ENCODE measurements at regions not wholly inside any gene's neighbourhood (a gene's known extent, or its start where the extent isn't known, plus 50 kb on each side); places are given as distances from the start of the nearest gene placed in this dataset.

DNA sequence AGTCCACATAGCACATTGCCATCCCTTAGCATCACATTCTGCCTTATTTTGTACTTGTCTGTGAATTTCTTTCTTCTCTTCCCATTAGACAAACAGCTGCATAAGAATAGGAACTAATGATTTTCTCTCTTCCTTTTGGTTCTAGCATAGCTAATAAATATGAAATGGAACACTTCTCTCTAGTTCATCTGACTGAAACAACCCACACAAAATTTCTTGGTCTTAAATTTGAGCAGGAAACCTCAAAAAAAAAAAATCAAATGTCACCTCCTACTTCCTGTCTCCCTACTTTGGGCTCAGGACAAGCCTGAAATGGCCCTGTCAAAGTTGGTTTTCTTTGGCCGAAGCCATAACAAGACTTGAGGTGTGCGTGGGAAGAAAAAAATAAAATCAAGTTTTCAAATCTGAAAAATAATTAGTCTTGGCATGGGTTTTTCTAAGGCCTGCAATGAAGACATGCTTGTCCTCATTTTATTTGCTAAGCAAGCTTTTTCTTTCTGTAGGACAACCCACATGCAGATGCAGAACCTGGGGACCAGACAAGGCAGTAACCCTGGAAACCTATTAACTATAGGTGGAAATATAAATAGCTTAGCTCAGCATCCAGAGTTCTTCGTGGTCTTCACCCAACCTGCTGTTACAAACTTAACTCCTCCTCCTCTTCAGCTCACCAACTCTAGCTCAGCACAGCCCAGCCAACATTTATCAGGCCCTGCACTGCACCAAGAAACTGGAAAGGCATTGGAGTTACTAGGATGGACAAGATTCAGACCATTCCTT is 523.5 kb upstream of the KLF4 start (continued):
- no peak for TF ChIP-seq POLR2A (IDR thresholded peaks at IDR 0.05; ENCODE audit: borderline replicate concordance, extremely low read depth, insufficient read depth, insufficient read length)
- TF ChIP-seq ZFX (IDR thresholded peaks at IDR 0.05): no peak
- TF ChIP-seq, protein P1, sequence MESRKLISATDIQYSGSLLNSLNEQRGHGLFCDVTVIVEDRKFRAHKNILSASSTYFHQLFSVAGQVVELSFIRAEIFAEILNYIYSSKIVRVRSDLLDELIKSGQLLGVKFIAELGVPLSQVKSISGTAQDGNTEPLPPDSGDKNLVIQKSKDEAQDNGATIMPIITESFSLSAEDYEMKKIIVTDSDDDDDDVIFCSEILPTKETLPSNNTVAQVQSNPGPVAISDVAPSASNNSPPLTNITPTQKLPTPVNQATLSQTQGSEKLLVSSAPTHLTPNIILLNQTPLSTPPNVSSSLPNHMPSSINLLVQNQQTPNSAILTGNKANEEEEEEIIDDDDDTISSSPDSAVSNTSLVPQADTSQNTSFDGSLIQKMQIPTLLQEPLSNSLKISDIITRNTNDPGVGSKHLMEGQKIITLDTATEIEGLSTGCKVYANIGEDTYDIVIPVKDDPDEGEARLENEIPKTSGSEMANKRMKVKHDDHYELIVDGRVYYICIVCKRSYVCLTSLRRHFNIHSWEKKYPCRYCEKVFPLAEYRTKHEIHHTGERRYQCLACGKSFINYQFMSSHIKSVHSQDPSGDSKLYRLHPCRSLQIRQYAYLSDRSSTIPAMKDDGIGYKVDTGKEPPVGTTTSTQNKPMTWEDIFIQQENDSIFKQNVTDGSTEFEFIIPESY (IDR thresholded peaks at IDR 0.05; ENCODE audit: extremely low read depth, insufficient replicate concordance, low read length): no peak
- no peak for TF ChIP-seq RAD21 (IDR thresholded peaks at IDR 0.05; ENCODE audit: low read depth)

DNA sequence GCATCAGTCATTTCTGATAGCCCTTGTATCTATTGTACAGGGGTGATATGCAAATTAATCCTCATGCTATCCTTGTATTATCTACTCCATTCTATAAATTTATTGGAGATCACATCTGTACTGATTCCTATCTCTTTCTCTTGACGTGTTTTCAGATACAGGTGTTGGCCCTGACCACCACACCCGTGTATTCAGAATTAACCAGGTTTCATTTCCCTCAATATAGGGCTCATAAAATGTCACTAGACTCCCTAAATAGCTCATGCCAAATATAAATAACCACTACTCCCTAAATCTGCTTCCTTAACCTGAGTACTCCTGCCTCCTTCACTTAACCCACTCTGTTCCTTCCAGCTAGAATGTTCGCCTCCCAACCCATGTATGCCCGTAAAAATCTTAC is 522.8 kb upstream of the KLF4 start:
- no peaks in the 10 kb centered on the region for H3K4me1 ChIP-seq (ENCODE audit: control insufficient read depth in 1 of 2, insufficient read depth in 2 of 2, low read length in 2 of 2)
- CTCF ChIA-PET: interaction anchor here (1.3 kb wide), 1 partner anchor 13 kb away, joined by 3 read pairs; no protein-coding TSS in a partner anchor
- H3K4me3 ChIP-seq (replicated peaks in 1 of 2; ENCODE audit: low read depth in 1 of 2, low read length in 2 of 2): no peak overlapping the region
- no peaks in the 10 kb centered on the region for H3K9me3 ChIP-seq (ENCODE audit: control insufficient read depth in 1 of 2, insufficient read depth in 1 of 2, low read depth in 1 of 2, low read length in 2 of 2)
- ATAC-seq (no peak), DNase-seq (ENCODE audit: low read depth, low spot score) (no peak)
- no peaks in the 10 kb centered on the region for H3K9me2 ChIP-seq (ENCODE audit: insufficient read depth)
- H4K20me1 ChIP-seq (ENCODE audit: insufficient read depth): no peaks in the 10 kb centered on the region
- H3K79me2 ChIP-seq (ENCODE audit: insufficient read depth, low read length): no peaks in the 10 kb centered on the region
- H3K27me3 ChIP-seq (ENCODE audit: insufficient read depth, low read length): no peaks in the 10 kb centered on the region
- POLR2A ChIA-PET: interaction anchor here (0.6 to 1.4 kb wide), 2 partner anchors 11 to 523 kb away, joined by 3 to 4 read pairs; no protein-coding TSS in a partner anchor
- no TSS peak for BruUV-seq (replicated peaks)
- no peak overlapping the region for H2AFZ ChIP-seq (ENCODE audit: low read depth, low read length, poor library complexity, severe bottlenecking)
- RAD21 ChIA-PET (ENCODE audit: low non-redundant PET in 1 of 2, low total read pairs in 2 of 2, uncharacterized antibody in 2 of 2, unreplicated experiment in 2 of 2): no interaction called here
- intact Hi-C loops (cut with micrococcal nuclease): no loop called here
- no peak overlapping the region for H3K4me2 ChIP-seq (ENCODE audit: low read length)
- H3K27ac ChIP-seq (ENCODE audit: low read depth, low read length): no peak overlapping the region
- H3K36me3 ChIP-seq (ENCODE audit: control insufficient read depth in 1 of 2, insufficient read depth in 2 of 2, low read length in 2 of 2): no peaks in the 10 kb centered on the region
- H3K9ac ChIP-seq (ENCODE audit: low read length): no peak overlapping the region
- TF ChIP-seq, protein P2, sequence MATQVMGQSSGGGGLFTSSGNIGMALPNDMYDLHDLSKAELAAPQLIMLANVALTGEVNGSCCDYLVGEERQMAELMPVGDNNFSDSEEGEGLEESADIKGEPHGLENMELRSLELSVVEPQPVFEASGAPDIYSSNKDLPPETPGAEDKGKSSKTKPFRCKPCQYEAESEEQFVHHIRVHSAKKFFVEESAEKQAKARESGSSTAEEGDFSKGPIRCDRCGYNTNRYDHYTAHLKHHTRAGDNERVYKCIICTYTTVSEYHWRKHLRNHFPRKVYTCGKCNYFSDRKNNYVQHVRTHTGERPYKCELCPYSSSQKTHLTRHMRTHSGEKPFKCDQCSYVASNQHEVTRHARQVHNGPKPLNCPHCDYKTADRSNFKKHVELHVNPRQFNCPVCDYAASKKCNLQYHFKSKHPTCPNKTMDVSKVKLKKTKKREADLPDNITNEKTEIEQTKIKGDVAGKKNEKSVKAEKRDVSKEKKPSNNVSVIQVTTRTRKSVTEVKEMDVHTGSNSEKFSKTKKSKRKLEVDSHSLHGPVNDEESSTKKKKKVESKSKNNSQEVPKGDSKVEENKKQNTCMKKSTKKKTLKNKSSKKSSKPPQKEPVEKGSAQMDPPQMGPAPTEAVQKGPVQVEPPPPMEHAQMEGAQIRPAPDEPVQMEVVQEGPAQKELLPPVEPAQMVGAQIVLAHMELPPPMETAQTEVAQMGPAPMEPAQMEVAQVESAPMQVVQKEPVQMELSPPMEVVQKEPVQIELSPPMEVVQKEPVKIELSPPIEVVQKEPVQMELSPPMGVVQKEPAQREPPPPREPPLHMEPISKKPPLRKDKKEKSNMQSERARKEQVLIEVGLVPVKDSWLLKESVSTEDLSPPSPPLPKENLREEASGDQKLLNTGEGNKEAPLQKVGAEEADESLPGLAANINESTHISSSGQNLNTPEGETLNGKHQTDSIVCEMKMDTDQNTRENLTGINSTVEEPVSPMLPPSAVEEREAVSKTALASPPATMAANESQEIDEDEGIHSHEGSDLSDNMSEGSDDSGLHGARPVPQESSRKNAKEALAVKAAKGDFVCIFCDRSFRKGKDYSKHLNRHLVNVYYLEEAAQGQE (IDR thresholded peaks at IDR 0.05; ENCODE audit: low read depth): no peak
- no peak for TF ChIP-seq EZH2 (IDR thresholded peaks at IDR 0.05)
- no peak for TF ChIP-seq EZH2phosphoT487 (IDR thresholded peaks at IDR 0.05; ENCODE audit: borderline replicate concordance)
- no peak for TF ChIP-seq YY1 (IDR thresholded peaks at IDR 0.05; ENCODE audit: extremely low read depth, insufficient replicate concordance, low read depth, low read length)
- no peak for TF ChIP-seq CBX3 (IDR thresholded peaks at IDR 0.05; ENCODE audit: low read depth)
- no peak for TF ChIP-seq CTCF (IDR thresholded peaks at IDR 0.05 in 2 of 3, conservative IDR thresholded peaks at IDR 0.05 in 1 of 3; ENCODE audit: borderline replicate concordance in 1 of 3, insufficient read depth in 1 of 3, low read depth in 2 of 3, low read length in 2 of 3)
- TF ChIP-seq JUND (IDR thresholded peaks at IDR 0.05): no peak
- TF ChIP-seq, protein P1 (IDR thresholded peaks at IDR 0.05; ENCODE audit: extremely low read depth, insufficient replicate concordance, low read length): no peak
- TF ChIP-seq SP1 (IDR thresholded peaks at IDR 0.05; ENCODE audit: low read depth): no peak
- TF ChIP-seq SRF (IDR thresholded peaks at IDR 0.05; ENCODE audit: low read depth): no peak
- no peak for TF ChIP-seq FOSL1 (IDR thresholded peaks at IDR 0.05; ENCODE audit: low read depth)
- no peak for TF ChIP-seq EGR1 (IDR thresholded peaks at IDR 0.05; ENCODE audit: low read depth)

Data from HCT116 (cell line).